Astrocyte of the hippocampus (primary cell): ENCODE measurements at regions not wholly inside any gene's neighbourhood (a gene's known extent, or its start where the extent isn't known, plus 50 kb on each side); places are given as distances from the start of the nearest gene placed in this dataset.
A peak's percentile ranks its signal among the peaks of the same experiment; 100 is the strongest.

Experiments used
- DNase-seq: peaks from one replicate; pipeline ENCODE4 v3.0.0; 2011; ENCODE audit warnings: low read depth, low spot score

DNA sequence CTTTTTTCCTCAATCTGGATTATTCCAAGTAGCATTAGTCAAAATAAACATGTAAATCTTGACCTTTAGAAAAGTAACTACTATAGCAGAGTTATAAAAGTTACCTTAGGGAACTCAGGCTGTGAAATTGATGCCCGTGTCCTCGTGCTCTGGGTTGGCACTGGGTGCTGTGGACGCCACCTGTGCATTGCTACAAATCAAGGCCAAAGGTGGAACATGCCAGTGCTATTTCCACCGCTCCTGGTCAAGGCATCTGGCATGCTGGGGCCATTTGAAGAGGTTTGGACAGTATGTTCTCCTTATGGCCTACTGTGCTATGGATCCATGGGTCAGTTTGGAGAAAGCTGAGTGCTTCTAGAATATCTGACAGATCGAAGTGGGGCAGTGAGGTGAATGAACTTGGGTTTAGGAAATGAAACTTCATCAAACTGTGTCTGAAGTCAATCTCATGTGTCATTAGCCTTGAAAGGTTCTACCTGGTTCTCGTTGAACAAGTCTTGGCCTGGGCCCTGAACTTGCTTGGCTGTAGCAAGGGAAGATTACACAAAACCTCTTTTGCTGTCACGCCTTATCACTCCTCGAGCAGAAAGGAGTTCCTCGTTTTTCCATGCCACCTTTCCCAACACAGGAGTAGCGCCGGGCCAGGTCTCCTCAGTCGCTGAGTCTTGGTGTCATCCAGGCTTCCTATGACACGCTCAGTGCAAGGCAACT is 397.6 kb upstream of the RGMA start:
- no peak for DNase-seq

DNA sequence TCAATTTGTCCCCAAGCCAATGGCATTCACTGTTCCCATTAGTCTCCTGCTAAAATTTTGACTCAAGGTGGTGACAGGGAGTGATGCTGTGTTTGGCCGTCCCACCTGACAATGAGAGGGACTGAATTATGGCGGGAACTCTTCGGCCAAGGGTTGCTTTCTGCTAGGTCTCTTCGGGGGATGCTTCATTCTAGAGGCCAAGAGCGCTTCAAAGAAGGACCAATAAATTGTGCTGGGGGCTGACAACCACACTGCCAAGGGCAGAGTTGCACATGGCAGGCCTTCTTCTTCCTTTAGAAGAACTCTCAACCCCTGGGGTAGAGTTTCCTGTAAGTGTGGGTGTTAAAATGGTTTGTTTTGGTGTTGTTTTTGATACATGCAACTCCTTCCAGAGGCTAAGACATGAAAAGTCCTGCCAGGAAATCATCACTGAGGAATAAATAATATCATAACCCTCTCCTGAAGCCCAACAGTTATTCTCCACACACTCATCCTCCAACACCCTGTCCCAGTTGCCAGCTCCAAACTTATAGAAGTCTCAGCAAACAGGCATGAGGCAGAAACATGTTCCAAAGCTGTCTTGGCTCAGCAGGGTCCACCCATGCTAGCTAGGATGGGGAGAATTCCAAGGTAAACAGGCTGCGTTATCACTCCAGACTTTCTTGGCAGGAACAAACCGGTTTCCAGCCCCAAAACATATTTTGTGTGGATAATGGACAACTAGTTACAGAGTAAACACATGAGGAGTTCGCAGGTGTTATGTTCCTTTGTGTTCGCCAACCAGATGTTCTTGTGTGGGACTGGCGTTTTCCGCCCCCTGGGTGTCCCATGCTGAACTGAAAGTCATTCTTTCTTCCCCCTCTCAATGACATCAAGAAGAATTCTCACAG is 396.7 kb upstream of the RGMA start:
- peak; percentile 71 for DNase-seq

- DNase-seq: no peak
These were observed 394.9 kb upstream of the RGMA start for GRCh38 chr15:93483923-93484322.

GRCh38 chr15:93482731-93483130 is 393.7 kb upstream of the RGMA start:
- no peak for DNase-seq

DNA sequence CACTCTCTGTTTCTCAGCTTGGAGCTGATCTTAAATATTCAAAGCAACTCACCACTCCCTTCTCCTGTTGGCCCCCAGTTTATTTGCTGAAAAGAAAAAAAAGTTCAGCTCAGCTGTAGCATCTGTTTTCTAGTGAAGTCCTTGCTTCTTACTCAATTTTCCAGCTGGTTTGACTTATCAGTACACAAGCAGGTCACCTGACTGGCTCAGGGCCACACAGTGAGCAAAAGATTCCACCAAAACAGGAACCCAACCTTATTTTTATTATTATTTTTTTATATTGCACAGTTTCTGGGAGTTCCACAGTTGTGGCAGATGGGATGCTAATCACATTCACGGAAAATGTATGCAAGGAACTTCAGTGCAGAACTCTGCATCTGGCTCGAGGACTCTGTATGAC is 390.7 kb upstream of the RGMA start:
- no peak for DNase-seq

GRCh38 chr15:93478947-93479346 is 389.9 kb upstream of the RGMA start:
- no peak for DNase-seq

GRCh38 chr15:93477721-93478120 is 388.7 kb upstream of the RGMA start:
- DNase-seq: no peak

- no peak for DNase-seq
These were observed 388.2 kb upstream of the RGMA start for GRCh38 chr15:93477188-93477587.

GRCh38 chr15:93476491-93477177 is 387.6 kb upstream of the RGMA start:
- peak; percentile 83 for DNase-seq

- no peak for DNase-seq
These were observed 385.7 kb upstream of the RGMA start for GRCh38 chr15:93474728-93475127.

GRCh38 chr15:93469994-93470393 is 381.0 kb upstream of the RGMA start:
- no peak for DNase-seq

GRCh38 chr15:93467337-93467736 is 378.3 kb upstream of the RGMA start:
- peak; percentile 78 for DNase-seq

GRCh38 chr15:93466380-93466779 is 377.4 kb upstream of the RGMA start:
- no peak for DNase-seq

DNA sequence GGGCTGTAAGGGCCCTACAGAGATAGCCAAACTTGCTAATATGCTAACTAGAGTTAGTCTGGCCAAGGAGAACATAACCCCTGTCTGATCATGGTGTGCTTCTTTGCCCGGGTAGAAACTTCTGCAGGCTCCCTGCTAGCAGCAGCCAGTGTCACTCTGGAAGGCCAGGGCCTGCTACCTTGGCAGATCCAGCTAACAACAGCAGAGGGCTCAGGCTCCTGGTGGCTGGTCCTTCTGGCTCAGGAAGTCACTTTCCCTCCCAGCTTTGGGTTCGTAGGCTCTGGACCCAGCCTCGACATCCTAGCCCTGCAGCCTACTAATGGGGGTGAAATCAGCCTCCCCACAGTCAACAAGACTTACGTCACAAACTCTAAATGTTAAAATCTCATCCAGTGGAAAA is 373.7 kb upstream of the RGMA start:
- no peak for DNase-seq

DNA sequence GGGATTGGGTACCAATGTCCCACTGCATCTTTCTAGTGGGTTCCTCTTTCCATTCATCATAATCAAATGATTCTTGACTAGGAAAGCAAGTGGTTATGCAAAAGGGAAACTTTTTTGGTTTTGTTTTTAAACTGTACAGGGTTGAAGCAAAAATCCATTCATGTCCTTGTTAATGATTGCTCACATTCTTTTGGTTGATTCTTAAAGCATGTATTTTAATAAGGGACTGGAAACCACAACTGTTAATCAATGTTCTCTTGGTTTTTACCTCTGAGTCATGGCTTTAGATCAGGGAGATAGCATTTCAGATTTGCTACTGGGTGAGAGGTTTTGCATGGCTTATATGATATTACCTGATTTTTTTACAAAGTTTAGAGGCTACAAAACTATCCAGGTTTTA is 371.7 kb upstream of the RGMA start:
- peak; percentile 74 for DNase-seq

GRCh38 chr15:93459396-93459795 is 370.4 kb upstream of the RGMA start:
- DNase-seq: peak; percentile 28

GRCh38 chr15:93458597-93458996 is 369.6 kb upstream of the RGMA start:
- DNase-seq: no peak

DNA sequence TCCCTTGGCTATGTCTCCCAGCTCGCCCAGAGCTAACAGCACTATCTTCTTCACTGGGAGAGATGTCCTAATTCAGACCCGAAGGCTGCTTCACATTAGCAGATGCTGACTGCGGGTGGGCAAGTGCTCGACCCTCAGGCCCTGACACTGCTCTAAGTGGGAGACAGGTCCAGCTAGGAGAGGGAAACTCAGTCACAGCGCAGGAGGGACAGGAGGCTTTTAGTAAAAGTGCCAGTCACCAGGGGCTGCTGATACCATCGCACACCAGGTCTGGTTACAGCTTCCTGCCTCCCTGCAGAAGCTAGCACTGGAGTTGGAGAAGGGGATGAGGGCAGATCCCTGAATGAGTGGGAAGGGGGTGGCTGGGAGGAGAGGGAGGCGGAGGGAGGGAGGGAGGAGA is 365.8 kb upstream of the RGMA start:
- DNase-seq: no peak

- no peak for DNase-seq
These were observed 363.7 kb upstream of the RGMA start for GRCh38 chr15:93452537-93453211.

DNA sequence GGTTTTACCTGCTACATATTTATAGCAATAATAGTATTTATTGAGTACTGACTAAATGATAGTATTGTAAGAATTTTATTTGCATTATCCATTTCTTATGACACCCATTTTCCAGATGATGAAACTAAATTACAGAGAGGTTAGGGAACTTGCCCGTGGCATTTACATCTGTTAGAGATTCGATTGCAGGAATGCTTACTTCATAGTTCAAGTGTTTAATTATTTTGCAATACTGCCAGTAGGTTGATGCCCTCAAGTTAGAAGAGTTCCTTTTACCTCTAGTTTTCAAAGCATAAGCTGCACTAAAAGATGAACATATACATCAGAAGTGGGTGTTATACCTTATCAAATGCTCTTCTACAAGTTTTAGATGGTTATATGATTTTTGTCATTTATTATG is 362.8 kb upstream of the RGMA start:
- no peak for DNase-seq

GRCh38 chr15:93451265-93451664 is 362.3 kb upstream of the RGMA start:
- DNase-seq: peak; percentile 89

DNA sequence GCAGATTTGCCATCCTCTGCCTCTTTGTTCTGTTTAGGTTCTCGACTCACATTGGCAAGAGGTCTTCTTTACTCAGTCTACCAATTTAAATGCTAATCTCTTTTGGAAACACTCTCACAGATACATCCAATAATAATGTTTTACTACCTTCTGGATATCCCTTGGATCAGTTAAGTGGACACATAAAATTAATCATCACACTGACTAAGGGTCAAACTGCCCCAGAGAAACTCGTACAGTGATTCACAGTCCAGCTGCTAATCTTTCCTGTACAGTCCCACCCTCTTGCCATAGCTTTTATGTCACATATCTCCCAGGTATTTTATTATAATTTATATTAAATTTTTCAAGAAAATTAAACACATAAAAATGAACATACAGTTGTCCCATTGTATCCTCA is 360.8 kb upstream of the RGMA start:
- DNase-seq: no peak
